GM12864 (cell line): ENCODE measurements at regions not wholly inside any gene's neighbourhood (a gene's known extent, or its start where the extent isn't known, plus 50 kb on each side); places are given as distances from the start of the nearest gene placed in this dataset.
"Not testable (repeated sequence)": the region's sequence is repeated elsewhere in the genome, so short reads cannot be mapped to it uniquely, and the experiment has no call there.

ENCODE experiments used
- DNase-seq: peaks from one replicate; pipeline ENCODE4 v3.0.0-alpha.2; 2011; ENCODE audit warnings: low read depth
- H3K4me3 ChIP-seq: 2 replicates; pipeline ENCODE4 v1.5.1; 2011; ENCODE audit warnings: mild to moderate bottlenecking, low read depth, low read length, control low read depth
- TF ChIP-seq, protein P1 (sequence below): IDR thresholded peaks from 2 replicates; pipeline ENCODE4 v1.5.1; 2011; ENCODE audit warnings: low read depth, mild to moderate bottlenecking, moderate library complexity, low read length, control low read depth, inconsistent platforms; ENCODE audit errors: missing control alignments

- TF ChIP-seq, protein P1, sequence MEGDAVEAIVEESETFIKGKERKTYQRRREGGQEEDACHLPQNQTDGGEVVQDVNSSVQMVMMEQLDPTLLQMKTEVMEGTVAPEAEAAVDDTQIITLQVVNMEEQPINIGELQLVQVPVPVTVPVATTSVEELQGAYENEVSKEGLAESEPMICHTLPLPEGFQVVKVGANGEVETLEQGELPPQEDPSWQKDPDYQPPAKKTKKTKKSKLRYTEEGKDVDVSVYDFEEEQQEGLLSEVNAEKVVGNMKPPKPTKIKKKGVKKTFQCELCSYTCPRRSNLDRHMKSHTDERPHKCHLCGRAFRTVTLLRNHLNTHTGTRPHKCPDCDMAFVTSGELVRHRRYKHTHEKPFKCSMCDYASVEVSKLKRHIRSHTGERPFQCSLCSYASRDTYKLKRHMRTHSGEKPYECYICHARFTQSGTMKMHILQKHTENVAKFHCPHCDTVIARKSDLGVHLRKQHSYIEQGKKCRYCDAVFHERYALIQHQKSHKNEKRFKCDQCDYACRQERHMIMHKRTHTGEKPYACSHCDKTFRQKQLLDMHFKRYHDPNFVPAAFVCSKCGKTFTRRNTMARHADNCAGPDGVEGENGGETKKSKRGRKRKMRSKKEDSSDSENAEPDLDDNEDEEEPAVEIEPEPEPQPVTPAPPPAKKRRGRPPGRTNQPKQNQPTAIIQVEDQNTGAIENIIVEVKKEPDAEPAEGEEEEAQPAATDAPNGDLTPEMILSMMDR: no peak
- DNase-seq: no peak
- H3K4me3 ChIP-seq: no peak overlapping the region
Observed at GRCh38 chr4:151582098-151582497, 173.1 kb downstream of the FHIP1A start.

DNA sequence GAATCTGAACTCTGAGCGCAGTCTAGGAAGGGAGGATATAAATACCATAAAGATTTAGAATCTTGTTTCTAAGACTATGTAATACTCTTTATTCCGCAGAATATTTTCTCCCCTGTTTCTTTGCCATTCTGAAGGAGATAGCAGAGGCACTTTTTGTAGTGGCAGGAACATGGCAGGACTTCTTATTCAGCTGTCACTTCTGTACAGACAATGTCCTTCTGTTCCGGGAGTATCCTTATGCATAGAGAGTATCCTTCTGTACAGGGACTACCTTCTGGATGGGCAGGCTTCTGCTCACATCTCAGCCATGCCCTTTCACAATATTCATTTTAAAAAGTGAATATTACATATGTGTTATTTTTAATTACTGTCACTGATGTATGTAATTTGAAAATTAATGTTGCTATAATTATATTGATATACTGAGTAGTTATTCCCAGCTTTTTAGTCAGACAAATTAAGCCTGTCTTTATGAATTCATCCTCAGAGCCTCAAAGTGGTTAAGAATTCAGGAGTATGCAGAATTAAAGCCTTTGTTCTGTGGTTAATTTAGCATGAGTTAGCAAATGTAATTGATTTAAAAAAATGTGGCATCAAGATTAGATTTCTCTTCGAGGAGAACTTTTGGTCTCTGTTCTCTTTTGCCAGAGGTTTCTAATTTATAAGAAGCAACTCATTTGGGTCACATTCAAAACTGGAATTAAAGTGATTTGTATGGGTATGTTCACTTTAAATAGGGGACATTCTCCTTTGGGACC lies 174.4 kb downstream of the FHIP1A start:
- no peak for DNase-seq

GRCh38 chr4:151584101-151584500 lies 175.1 kb downstream of the FHIP1A start:
- no peak for DNase-seq
- TF ChIP-seq, protein P1: no peak

More for the DNA sequence above, 174.4 kb downstream of the FHIP1A start:
- TF ChIP-seq, protein P1: no peak
- H3K4me3 ChIP-seq: no peak overlapping the region

DNA sequence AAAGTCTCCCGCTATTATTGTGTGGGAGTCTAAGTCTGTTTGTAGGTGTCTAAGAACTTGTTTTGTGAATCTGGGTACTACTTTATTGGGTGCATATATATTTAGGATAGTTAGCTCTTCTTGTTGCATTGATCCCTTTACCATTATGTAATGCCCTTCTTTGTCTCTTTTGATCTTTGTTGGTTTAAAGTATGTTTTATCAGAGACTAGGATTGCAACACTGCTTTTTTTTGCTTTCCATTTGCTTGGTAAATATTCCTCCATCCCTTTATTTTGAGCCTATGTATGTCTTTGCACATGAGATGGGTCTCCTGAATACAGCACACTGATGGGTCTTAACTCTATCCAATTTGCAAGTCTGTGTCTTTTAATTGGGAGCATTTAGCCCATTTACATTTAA lies 165.2 kb downstream of the GATB start:
- H3K4me3 ChIP-seq, DNase-seq: not testable (repeated sequence)

More at GRCh38 chr4:151584101-151584500, 175.1 kb downstream of the FHIP1A start:
- no peak overlapping the region for H3K4me3 ChIP-seq

GRCh38 chr4:151597691-151598090 lies 163.1 kb downstream of the GATB start:
- not testable (repeated sequence) for H3K4me3 ChIP-seq, DNase-seq

DNA sequence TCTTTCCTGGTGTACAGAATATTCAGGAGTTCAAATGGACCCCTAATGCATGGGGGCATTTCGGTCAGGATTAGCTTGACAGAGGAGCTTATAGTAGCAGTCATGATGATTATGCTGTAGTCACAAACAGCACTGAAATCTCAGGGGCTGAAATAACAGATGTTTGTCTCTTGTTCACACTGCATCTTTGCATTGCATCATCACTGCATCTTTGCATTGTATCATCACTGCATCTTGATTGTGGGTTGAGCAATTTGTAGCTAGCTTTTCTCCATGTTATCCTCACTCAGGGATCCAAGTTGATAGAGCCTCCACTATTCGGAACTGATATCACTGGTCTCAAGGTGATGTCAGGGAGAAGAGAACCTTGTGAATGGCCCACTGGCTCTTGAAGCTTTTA lies 160.9 kb downstream of the GATB start:
- H3K4me3 ChIP-seq: no peak overlapping the region
- TF ChIP-seq, protein P1: no peak
- no peak for DNase-seq

DNA sequence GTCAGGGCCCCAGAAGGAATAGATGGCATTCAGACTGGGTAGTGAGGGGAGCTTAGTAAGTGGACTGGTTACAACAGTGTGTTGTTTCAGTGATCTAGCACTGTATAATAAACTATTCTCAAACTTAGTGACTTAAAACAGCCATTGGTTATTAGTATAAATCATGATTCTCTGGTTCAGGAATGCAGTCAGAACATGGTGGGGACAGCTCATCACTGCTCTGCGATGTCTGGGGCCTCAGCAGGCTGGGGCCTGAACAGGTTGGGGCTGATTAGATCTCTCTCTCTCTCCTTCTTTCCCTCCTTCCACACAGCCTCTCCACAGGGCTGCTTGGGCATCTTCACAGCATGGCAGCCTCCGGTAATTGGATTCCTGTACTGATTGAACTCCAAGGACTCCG lies 160.4 kb downstream of the GATB start:
- no peak overlapping the region for H3K4me3 ChIP-seq
- DNase-seq: no peak
- TF ChIP-seq, protein P1: no peak

DNA sequence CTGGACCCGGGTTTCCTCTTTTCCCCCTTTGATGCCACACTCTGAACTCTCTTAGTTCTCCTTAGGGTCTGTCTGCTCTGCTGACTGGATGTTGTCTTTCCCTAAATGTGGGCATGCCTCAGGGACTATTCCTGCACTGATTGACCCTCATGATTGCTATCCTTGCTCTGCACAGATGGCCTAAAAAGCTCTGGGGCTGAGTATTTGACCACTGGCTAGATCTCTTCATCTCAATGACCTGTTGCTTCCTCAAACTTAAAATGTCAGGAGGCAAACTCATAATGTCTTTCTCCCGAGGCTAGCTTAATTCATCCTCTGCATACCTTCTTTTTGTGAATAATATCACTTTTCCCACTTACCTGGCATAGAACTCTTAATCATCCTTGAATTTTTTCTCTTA lies 157.4 kb downstream of the GATB start:
- DNase-seq: no peak
- no peak overlapping the region for H3K4me3 ChIP-seq
- TF ChIP-seq, protein P1: no peak
